ENCODE measurements at regions not wholly inside any gene's neighbourhood (a gene's known extent, or its start where the extent isn't known, plus 50 kb on each side); places are given as distances from the start of the nearest gene placed in this dataset.

- H3K36me3 ChIP-seq (ENCODE audit: control insufficient read depth, insufficient read depth, low read length), result no peaks in the 10 kb centered on the region
- H3K4me3 ChIP-seq (ENCODE audit: insufficient read depth, low read depth, low read length), result no peak overlapping the region
- H3K9me3 ChIP-seq (ENCODE audit: control insufficient read depth, low read length), result no peaks in the 10 kb centered on the region
- H3K27ac ChIP-seq (ENCODE audit: insufficient read depth, low read depth, low read length, poor library complexity, severe bottlenecking), result no peak overlapping the region
- H3K27me3 ChIP-seq (ENCODE audit: control insufficient read depth, insufficient read depth, low read length, poor library complexity, severe bottlenecking), result no peaks in the 10 kb centered on the region
- no peaks in the 10 kb centered on the region for H3K4me1 ChIP-seq (ENCODE audit: control insufficient read depth, insufficient read depth, low read length)
- 91% methylated on average over 1 of the region's 1 CpG for WGBS, 2 experiments
These were observed 452.4 kb downstream of the KCNH5 start for GRCh38 chr14:62592877-62593276.

- Histone ChIP-seq H3K9me3 (ENCODE audit: control insufficient read depth, low read length) (peaks cover 3% of the 10 kb centered on the region), H3K36me3 (ENCODE audit: control insufficient read depth, insufficient read depth, low read length) (no peaks in the 10 kb centered on the region), H3K4me1 (ENCODE audit: control insufficient read depth, insufficient read depth, low read length) (no peaks in the 10 kb centered on the region), H3K27ac (ENCODE audit: insufficient read depth, low read depth, low read length, poor library complexity, severe bottlenecking) (no peak overlapping the region), H3K27me3 (ENCODE audit: control insufficient read depth, insufficient read depth, low read length, poor library complexity, severe bottlenecking) (no peaks in the 10 kb centered on the region), H3K4me3 (ENCODE audit: insufficient read depth, low read depth, low read length) (no peak overlapping the region)
- WGBS, 2 experiments, result 100% methylated on average over 1 of the region's 1 CpG; no CpG with 5 or more reads in 1 of the 2 experiments
These were observed 448.1 kb downstream of the KCNH5 start for GRCh38 chr14:62597143-62597542.

GRCh38 chr14:62599616-62600385 is 445.5 kb downstream of the KCNH5 start:
- H3K27me3 ChIP-seq (ENCODE audit: control insufficient read depth, insufficient read depth, low read length, poor library complexity, severe bottlenecking), result no peaks in the 10 kb centered on the region
- no peak overlapping the region for H3K4me3 ChIP-seq (ENCODE audit: insufficient read depth, low read depth, low read length)
- 93% methylated on average over 2 of the region's 2 CpGs for WGBS, 2 experiments
- H3K4me1 ChIP-seq (ENCODE audit: control insufficient read depth, insufficient read depth, low read length), result no peaks in the 10 kb centered on the region
- H3K27ac ChIP-seq (ENCODE audit: insufficient read depth, low read depth, low read length, poor library complexity, severe bottlenecking), result no peak overlapping the region
- H3K9me3 ChIP-seq (ENCODE audit: control insufficient read depth, low read length), result peaks cover 3% of the 10 kb centered on the region
- H3K36me3 ChIP-seq (ENCODE audit: control insufficient read depth, insufficient read depth, low read length), result no peaks in the 10 kb centered on the region

- H3K36me3 ChIP-seq (ENCODE audit: control insufficient read depth, insufficient read depth, low read length), result no peaks in the 10 kb centered on the region
- peaks cover 3% of the 10 kb centered on the region for H3K9me3 ChIP-seq (ENCODE audit: control insufficient read depth, low read length)
- no peak overlapping the region for H3K4me3 ChIP-seq (ENCODE audit: insufficient read depth, low read depth, low read length)
- H3K4me1 ChIP-seq (ENCODE audit: control insufficient read depth, insufficient read depth, low read length), result no peaks in the 10 kb centered on the region
- no peaks in the 10 kb centered on the region for H3K27me3 ChIP-seq (ENCODE audit: control insufficient read depth, insufficient read depth, low read length, poor library complexity, severe bottlenecking)
- no CpG with 5 or more reads among the region's 2 CpGs for WGBS, 2 experiments
- H3K27ac ChIP-seq (ENCODE audit: insufficient read depth, low read depth, low read length, poor library complexity, severe bottlenecking), result no peak overlapping the region
These were observed 442.5 kb downstream of the KCNH5 start for GRCh38 chr14:62602712-62603111.

- Histone ChIP-seq H3K4me3 (ENCODE audit: insufficient read depth, low read depth, low read length) (no peak overlapping the region), H3K27me3 (ENCODE audit: control insufficient read depth, insufficient read depth, low read length, poor library complexity, severe bottlenecking) (no peaks in the 10 kb centered on the region), H3K9me3 (ENCODE audit: control insufficient read depth, low read length) (no peaks in the 10 kb centered on the region), H3K27ac (ENCODE audit: insufficient read depth, low read depth, low read length, poor library complexity, severe bottlenecking) (no peak overlapping the region), H3K36me3 (ENCODE audit: control insufficient read depth, insufficient read depth, low read length) (no peaks in the 10 kb centered on the region), H3K4me1 (ENCODE audit: control insufficient read depth, insufficient read depth, low read length) (no peaks in the 10 kb centered on the region)
- WGBS, 2 experiments, result 95 to 100% methylated on average over 2 of the region's 2 CpGs
These were observed 440.7 kb downstream of the KCNH5 start for GRCh38 chr14:62604524-62604923.

- H3K4me3 ChIP-seq (ENCODE audit: insufficient read depth, low read depth, low read length), result no peak overlapping the region
- 93 to 100% methylated on average over 1 to 2 of the region's 3 CpGs for WGBS, 2 experiments
- H3K27me3 ChIP-seq (ENCODE audit: control insufficient read depth, insufficient read depth, low read length, poor library complexity, severe bottlenecking), result no peaks in the 10 kb centered on the region
- no peaks in the 10 kb centered on the region for H3K36me3 ChIP-seq (ENCODE audit: control insufficient read depth, insufficient read depth, low read length)
- H3K9me3 ChIP-seq (ENCODE audit: control insufficient read depth, low read length), result no peaks in the 10 kb centered on the region
- H3K27ac ChIP-seq (ENCODE audit: insufficient read depth, low read depth, low read length, poor library complexity, severe bottlenecking), result no peak overlapping the region
- peaks cover 7% of the 10 kb centered on the region for H3K4me1 ChIP-seq (ENCODE audit: control insufficient read depth, insufficient read depth, low read length)
These were observed 431.1 kb downstream of the KCNH5 start for GRCh38 chr14:62614122-62614521.

- Histone ChIP-seq H3K4me1 (ENCODE audit: control insufficient read depth, insufficient read depth, low read length) (peaks cover 7% of the 10 kb centered on the region), H3K36me3 (ENCODE audit: control insufficient read depth, insufficient read depth, low read length) (no peaks in the 10 kb centered on the region), H3K27ac (ENCODE audit: insufficient read depth, low read depth, low read length, poor library complexity, severe bottlenecking) (no peak overlapping the region), H3K27me3 (ENCODE audit: control insufficient read depth, insufficient read depth, low read length, poor library complexity, severe bottlenecking) (no peaks in the 10 kb centered on the region), H3K4me3 (ENCODE audit: insufficient read depth, low read depth, low read length) (no peak overlapping the region), H3K9me3 (ENCODE audit: control insufficient read depth, low read length) (no peaks in the 10 kb centered on the region)
- 93 to 97% methylated on average over 4 of the region's 4 CpGs for WGBS, 2 experiments
These were observed 428.6 kb downstream of the KCNH5 start for GRCh38 chr14:62616668-62617067.

- no peaks in the 10 kb centered on the region for H3K4me1 ChIP-seq (ENCODE audit: control insufficient read depth, insufficient read depth, low read length)
- H3K27ac ChIP-seq (ENCODE audit: insufficient read depth, low read depth, low read length, poor library complexity, severe bottlenecking), result no peak overlapping the region
- no peaks in the 10 kb centered on the region for H3K36me3 ChIP-seq (ENCODE audit: control insufficient read depth, insufficient read depth, low read length)
- no peaks in the 10 kb centered on the region for H3K27me3 ChIP-seq (ENCODE audit: control insufficient read depth, insufficient read depth, low read length, poor library complexity, severe bottlenecking)
- no peaks in the 10 kb centered on the region for H3K9me3 ChIP-seq (ENCODE audit: control insufficient read depth, low read length)
- 89 to 93% methylated on average over 4 of the region's 5 CpGs for WGBS, 2 experiments
- H3K4me3 ChIP-seq (ENCODE audit: insufficient read depth, low read depth, low read length), result no peak overlapping the region
These were observed 418.8 kb downstream of the KCNH5 start for GRCh38 chr14:62626416-62626815.

GRCh38 chr14:62629176-62629725 is 416.0 kb downstream of the KCNH5 start:
- 93 to 95% methylated on average over 9 of the region's 9 CpGs for WGBS, 2 experiments
- Histone ChIP-seq H3K27ac (ENCODE audit: insufficient read depth, low read depth, low read length, poor library complexity, severe bottlenecking) (no peak overlapping the region), H3K4me3 (ENCODE audit: insufficient read depth, low read depth, low read length) (no peak overlapping the region), H3K4me1 (ENCODE audit: control insufficient read depth, insufficient read depth, low read length) (no peaks in the 10 kb centered on the region), H3K9me3 (ENCODE audit: control insufficient read depth, low read length) (no peaks in the 10 kb centered on the region), H3K27me3 (ENCODE audit: control insufficient read depth, insufficient read depth, low read length, poor library complexity, severe bottlenecking) (no peaks in the 10 kb centered on the region), H3K36me3 (ENCODE audit: control insufficient read depth, insufficient read depth, low read length) (no peaks in the 10 kb centered on the region)

- no peaks in the 10 kb centered on the region for H3K27me3 ChIP-seq (ENCODE audit: control insufficient read depth, insufficient read depth, low read length, poor library complexity, severe bottlenecking)
- WGBS, 2 experiments, result 90 to 96% methylated on average over 3 of the region's 3 CpGs
- no peak overlapping the region for H3K27ac ChIP-seq (ENCODE audit: insufficient read depth, low read depth, low read length, poor library complexity, severe bottlenecking)
- no peak overlapping the region for H3K4me3 ChIP-seq (ENCODE audit: insufficient read depth, low read depth, low read length)
- H3K36me3 ChIP-seq (ENCODE audit: control insufficient read depth, insufficient read depth, low read length), result no peaks in the 10 kb centered on the region
- H3K4me1 ChIP-seq (ENCODE audit: control insufficient read depth, insufficient read depth, low read length), result no peaks in the 10 kb centered on the region
- no peaks in the 10 kb centered on the region for H3K9me3 ChIP-seq (ENCODE audit: control insufficient read depth, low read length)
These were observed 414.1 kb downstream of the KCNH5 start for GRCh38 chr14:62631176-62631575.

Data from ectodermal cell (in vitro differentiated cells).